Retinal pigment epithelial cell (primary cell): ENCODE measurements at regions not wholly inside any gene's neighbourhood (a gene's known extent, or its start where the extent isn't known, plus 50 kb on each side); places are given as distances from the start of the nearest gene placed in this dataset.
"Not testable (repeated sequence)": the region's sequence is repeated elsewhere in the genome, so short reads cannot be mapped to it uniquely, and the experiment has no call there.

Source experiments
- DNase-seq: peaks from one replicate; pipeline ENCODE4 v3.0.0-alpha.2; 2010; ENCODE audit warnings: low read depth
- H3K4me3 ChIP-seq: 2 replicates; pipeline ENCODE4 v1.5.1; 2011; ENCODE audit warnings: mild to moderate bottlenecking, low read length, control low read depth, moderate library complexity
- CTCF ChIP-seq: conservative IDR thresholded peaks from 2 replicates; pipeline ENCODE4 v1.5.1; 2011; ENCODE audit warnings: low read depth, low read length, control low read depth, inconsistent platforms

DNA sequence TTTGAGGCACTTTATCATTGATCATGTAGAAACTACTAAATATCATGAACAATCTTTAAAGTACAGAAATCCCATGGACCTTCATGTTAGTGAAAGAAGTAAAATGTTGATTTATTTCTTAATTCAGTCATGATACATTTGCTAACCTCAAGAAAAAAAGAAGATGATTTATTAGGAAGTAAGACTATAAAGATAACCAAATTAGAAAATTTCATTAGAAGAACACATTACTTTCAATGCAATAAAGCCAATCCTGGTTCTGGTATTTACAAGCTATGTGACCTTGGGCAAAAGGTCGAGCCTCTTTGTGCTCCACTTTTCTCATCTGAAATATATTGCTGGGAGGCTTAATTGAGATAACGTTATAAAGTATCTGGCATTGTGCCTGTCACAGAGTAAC, 365.0 kb downstream of the KIF20B start:
- TF ChIP-seq CTCF = no peak
- no peak for DNase-seq
- no peak overlapping the region for H3K4me3 ChIP-seq

DNA sequence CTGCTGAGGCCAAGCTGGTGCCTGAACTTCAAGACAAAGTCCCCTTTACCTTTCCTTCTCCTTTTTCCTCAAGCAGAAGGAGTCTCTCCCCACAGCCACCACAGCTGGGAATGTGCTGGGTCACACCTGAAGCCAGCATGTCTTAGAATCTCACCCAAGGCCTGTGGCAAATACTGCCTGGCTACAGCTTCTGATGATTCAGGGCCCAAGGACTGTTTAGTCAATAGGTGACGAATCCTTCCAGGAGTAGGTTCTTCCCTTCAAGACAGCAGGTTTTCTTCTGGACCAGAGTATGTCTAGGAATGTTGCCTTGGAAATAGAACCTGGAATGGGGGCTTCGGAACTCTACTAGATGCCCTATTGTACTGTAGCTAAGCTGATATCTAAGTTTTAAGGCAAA, 374.6 kb downstream of the KIF20B start:
- no peak for DNase-seq
- TF ChIP-seq CTCF = no peak

GRCh38 chr10:90079819-90080218, 378.4 kb downstream of the KIF20B start:
- no peak for DNase-seq
- no peak for TF ChIP-seq CTCF
- no peak overlapping the region for H3K4me3 ChIP-seq

More for the DNA sequence above, 374.6 kb downstream of the KIF20B start:
- H3K4me3 ChIP-seq = no peak overlapping the region

GRCh38 chr10:90086606-90087190, 385.3 kb downstream of the KIF20B start:
- DNase-seq, H3K4me3 ChIP-seq: not testable (repeated sequence)

- H3K4me3 ChIP-seq = no peak overlapping the region
- no peak for TF ChIP-seq CTCF
- no peak for DNase-seq
Observed at GRCh38 chr10:90087197-90088023, 386.0 kb downstream of the KIF20B start.

DNA sequence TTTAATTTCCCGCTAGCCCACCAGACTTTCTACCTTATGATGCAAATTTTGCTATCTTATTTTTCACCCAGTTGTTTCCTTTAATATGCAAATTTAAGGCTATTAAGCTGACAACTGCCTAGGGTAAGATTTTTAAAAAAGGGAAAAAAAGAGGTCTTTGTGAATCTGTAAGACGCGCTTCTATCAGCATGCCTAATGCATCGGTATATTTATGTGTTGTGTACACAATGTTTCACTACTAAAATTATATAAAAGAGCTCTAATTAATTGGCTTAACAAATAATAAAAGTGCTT, 386.6 kb downstream of the KIF20B start:
- no peak for DNase-seq
- TF ChIP-seq CTCF = no peak
- no peak overlapping the region for H3K4me3 ChIP-seq

DNA sequence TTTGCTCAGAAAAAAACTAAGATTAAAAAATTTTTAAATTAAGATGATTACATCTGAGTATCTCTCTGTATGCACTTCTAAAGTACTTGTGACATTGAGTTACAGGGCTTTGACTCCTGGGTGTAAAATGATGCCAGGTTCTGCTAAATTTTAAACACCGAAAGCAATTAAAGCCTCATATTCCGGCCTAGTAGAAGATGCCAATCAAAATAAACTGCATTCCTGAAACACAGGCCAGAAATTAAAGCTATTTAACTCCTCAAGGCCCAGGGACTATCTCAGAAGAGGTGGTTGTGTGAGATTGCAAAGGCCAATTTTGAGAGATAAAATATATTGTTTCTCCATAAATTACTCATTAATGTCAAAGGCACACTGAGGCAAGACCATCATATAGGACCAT, 388.3 kb downstream of the KIF20B start:
- DNase-seq = no peak
- H3K4me3 ChIP-seq = no peak overlapping the region
- no peak for TF ChIP-seq CTCF

- DNase-seq = no peak
- no peak overlapping the region for H3K4me3 ChIP-seq
- no peak for TF ChIP-seq CTCF
Observed at GRCh38 chr10:90096196-90096595, 394.8 kb downstream of the KIF20B start.

DNA sequence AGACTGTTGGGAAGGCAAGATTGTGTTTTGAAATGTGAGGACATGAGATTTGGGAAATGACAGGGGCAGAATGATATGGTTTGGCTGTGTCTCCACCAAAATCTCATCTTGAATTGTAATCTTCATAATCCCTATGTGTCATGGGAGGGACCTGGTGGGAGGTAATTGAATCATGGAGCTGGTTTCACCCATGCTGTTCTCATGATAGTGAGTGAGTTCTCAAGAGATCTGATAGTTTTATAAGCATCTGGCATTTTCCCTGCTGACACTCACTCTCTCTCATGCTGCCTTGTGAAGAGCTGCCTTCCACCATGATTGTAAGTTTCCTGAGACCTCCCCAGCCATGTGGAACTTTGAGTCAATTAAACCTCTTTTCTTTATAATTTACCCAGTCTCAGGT, 406.2 kb downstream of the KIF20B start:
- H3K4me3 ChIP-seq = not testable (repeated sequence)

More for the DNA sequence above, 406.2 kb downstream of the KIF20B start:
- not testable (repeated sequence) for DNase-seq
